ENCODE measurements at regions not wholly inside any gene's neighbourhood (a gene's known extent, or its start where the extent isn't known, plus 50 kb on each side); places are given as distances from the start of the nearest gene placed in this dataset.

GRCh38 chr6:103979308-103979707 is 880.4 kb downstream of the HACE1 start:
- DNase-seq (ENCODE audit: low read depth, low spot score): no peak

- DNase-seq (ENCODE audit: low read depth, low spot score): no peak
Measured at GRCh38 chr6:103937389-103937788, 922.3 kb downstream of the HACE1 start.

GRCh38 chr6:103925317-103925716 is 934.4 kb downstream of the HACE1 start:
- no peak for DNase-seq (ENCODE audit: low read depth, low spot score)

GRCh38 chr6:103910018-103910417 is 949.7 kb downstream of the HACE1 start:
- DNase-seq (ENCODE audit: low read depth, low spot score): no peak

GRCh38 chr6:103908898-103909297 is 950.8 kb downstream of the HACE1 start:
- DNase-seq (ENCODE audit: low read depth, low spot score): no peak

- DNase-seq (ENCODE audit: low read depth, low spot score): no peak
Measured at GRCh38 chr6:103895136-103895535, 964.6 kb downstream of the HACE1 start.

GRCh38 chr6:103893141-103893581 is 966.6 kb downstream of the HACE1 start:
- no peak for DNase-seq (ENCODE audit: low read depth, low spot score)

- no peak for DNase-seq (ENCODE audit: low read depth, low spot score)
Measured at GRCh38 chr6:103886951-103887350, 972.8 kb downstream of the HACE1 start.

GRCh38 chr6:103885446-103885845 is 974.3 kb downstream of the HACE1 start:
- no peak for DNase-seq (ENCODE audit: low read depth, low spot score)

- DNase-seq (ENCODE audit: low read depth, low spot score): no peak
Measured at GRCh38 chr6:103879800-103880199, 979.9 kb downstream of the HACE1 start.

GRCh38 chr6:103875221-103875620 is 984.5 kb downstream of the HACE1 start:
- DNase-seq (ENCODE audit: low read depth, low spot score): no peak

- no peak for DNase-seq (ENCODE audit: low read depth, low spot score)
Measured at GRCh38 chr6:103874575-103874974, 985.1 kb downstream of the HACE1 start.

GRCh38 chr6:103872678-103873077 is 987.0 kb downstream of the HACE1 start:
- DNase-seq (ENCODE audit: low read depth, low spot score): no peak

- no peak for DNase-seq (ENCODE audit: low read depth, low spot score)
Measured at GRCh38 chr6:103872233-103872632, 987.5 kb downstream of the HACE1 start.

- no peak for DNase-seq (ENCODE audit: low read depth, low spot score)
Measured at GRCh38 chr6:103870970-103871369, 988.7 kb downstream of the HACE1 start.

- DNase-seq (ENCODE audit: low read depth, low spot score): no peak
Measured at GRCh38 chr6:103862297-103862696, 997.4 kb downstream of the HACE1 start.

- DNase-seq (ENCODE audit: low read depth, low spot score): no peak
Measured at GRCh38 chr6:103858003-103858402, 1001.7 kb downstream of the HACE1 start.

GRCh38 chr6:103855750-103856149 is 1004.0 kb downstream of the HACE1 start:
- no peak for DNase-seq (ENCODE audit: low read depth, low spot score)

GRCh38 chr6:103854059-103854458 is 1005.7 kb downstream of the HACE1 start:
- no peak for DNase-seq (ENCODE audit: low read depth, low spot score)

- DNase-seq (ENCODE audit: low read depth, low spot score): no peak
Measured at GRCh38 chr6:103838457-103838856, 1021.3 kb downstream of the HACE1 start.

GRCh38 chr6:103826209-103826608 is 1033.5 kb downstream of the HACE1 start:
- DNase-seq (ENCODE audit: low read depth, low spot score): no peak

- no peak for DNase-seq (ENCODE audit: low read depth, low spot score)
Measured at GRCh38 chr6:103820148-103820547, 1039.6 kb downstream of the HACE1 start.

GRCh38 chr6:103819509-103819908 is 1040.2 kb downstream of the HACE1 start:
- DNase-seq (ENCODE audit: low read depth, low spot score): no peak

- no peak for DNase-seq (ENCODE audit: low read depth, low spot score)
Measured at GRCh38 chr6:103812970-103813369, 1046.7 kb downstream of the HACE1 start.

Data from pulmonary artery endothelial cell (primary cell).